HEK293 (cell line): ENCODE measurements at regions not wholly inside any gene's neighbourhood (a gene's known extent, or its start where the extent isn't known, plus 50 kb on each side); places are given as distances from the start of the nearest gene placed in this dataset.

Experiments
- CTCF ChIA-PET: fragments of 350-600 bp; formaldehyde crosslinking; extraction: SDS; loops from one replicate; lab custom pipeline; 2021; ENCODE audit warnings: antibody characterized with exemption; lab: Yijun Ruan, JAX
- POLR2A ChIA-PET: fragments of 300-600 bp; formaldehyde crosslinking; extraction: SDS; loops from one replicate; lab custom pipeline; 2020; ENCODE audit warnings: antibody characterized with exemption, inconsistent platforms; lab: Yijun Ruan, JAX
- H3K27ac ChIP-seq: fragments of 200-500 bp; sonication (Bioruptor generic); 2 replicates; pipeline ENCODE4 v1.5.1; 2014; ENCODE audit warnings: low read depth, low read length, control low read depth, inconsistent platforms; ENCODE audit errors: extremely low read depth
- H3K36me3 ChIP-seq, 2 experiments: fragments of 200-500 bp in 1 of 2; sonication (Bioruptor generic) in 1 of 2; 1 replicate in 1 of 2; 2 replicates in 1 of 2; pipeline ENCODE4 v1.5.1; 2014 to 2017; ENCODE audit warnings: inconsistent platforms in 2 of 2, low read length in 2 of 2; ENCODE audit not compliant: control insufficient read depth in 2 of 2, insufficient read depth in 1 of 2
- H3K4me1 ChIP-seq: fragments of 200-500 bp; sonication (Bioruptor generic); 2 replicates; pipeline ENCODE4 v1.5.1; 2014; ENCODE audit warnings: mild to moderate bottlenecking, low read length, inconsistent platforms; ENCODE audit not compliant: control insufficient read depth, insufficient read depth
- H3K4me3 ChIP-seq: 2 replicates; pipeline ENCODE4 v1.5.1; 2011; ENCODE audit warnings: low read depth, mild to moderate bottlenecking, control low read depth, low read length, moderate library complexity
- H3K9me3 ChIP-seq: fragments of 200-500 bp; sonication (Bioruptor generic); 2 replicates; pipeline ENCODE4 v1.5.1; 2014; ENCODE audit warnings: low read depth, low read length, inconsistent platforms; ENCODE audit not compliant: control insufficient read depth, insufficient read depth
- GFI1B ChIP-seq: fragments of 450-650 bp; formaldehyde crosslinking; IDR thresholded peaks from 2 replicates; pipeline ENCODE4 v1.5.1; 2016; ENCODE audit warnings: missing biosample characterization, missing genetic modification characterization
- PRDM10 ChIP-seq: fragments of 450-650 bp; formaldehyde crosslinking; IDR thresholded peaks from 2 replicates; pipeline ENCODE4 v1.5.1; 2016; ENCODE audit warnings: missing biosample characterization, missing genetic modification characterization
- PRDM6 ChIP-seq: fragments of 450-650 bp; formaldehyde crosslinking; IDR thresholded peaks from 2 replicates; pipeline ENCODE4 v1.5.1; 2017; ENCODE audit warnings: missing biosample characterization, missing genetic modification characterization
- SALL2 ChIP-seq: fragments of 450-650 bp; formaldehyde crosslinking; IDR thresholded peaks from 2 replicates; pipeline ENCODE4 v1.5.0; 2017; ENCODE audit warnings: missing biosample characterization, mild to moderate bottlenecking, missing genetic modification characterization, borderline replicate concordance
- ZBTB21 ChIP-seq: fragments of 450-650 bp; formaldehyde crosslinking; IDR thresholded peaks from 2 replicates; pipeline ENCODE4 v1.5.1; 2017; ENCODE audit warnings: missing biosample characterization, missing genetic modification characterization
- ZBTB6 ChIP-seq: fragments of 450-650 bp; formaldehyde crosslinking; IDR thresholded peaks from 2 replicates; pipeline ENCODE4 v1.5.1; 2017; ENCODE audit warnings: missing biosample characterization, missing genetic modification characterization
- ZBTB8A ChIP-seq: fragments of 450-650 bp; formaldehyde crosslinking; IDR thresholded peaks from 2 replicates; pipeline ENCODE4 v1.5.1; 2016; ENCODE audit warnings: missing biosample characterization, missing genetic modification characterization
- ZNF133 ChIP-seq: fragments of 450-650 bp; formaldehyde crosslinking; IDR thresholded peaks from 2 replicates; pipeline ENCODE4 v1.5.1; 2016; ENCODE audit warnings: missing biosample characterization, missing genetic modification characterization
- ZNF223 ChIP-seq: fragments of 450-650 bp; formaldehyde crosslinking; IDR thresholded peaks from 2 replicates; pipeline ENCODE4 v1.5.1; 2016; ENCODE audit warnings: missing biosample characterization, missing genetic modification characterization
- ZNF324 ChIP-seq: fragments of 450-650 bp; formaldehyde crosslinking; IDR thresholded peaks from 2 replicates; pipeline ENCODE4 v1.5.1; 2016; ENCODE audit warnings: missing biosample characterization, missing genetic modification characterization
- ZNF560 ChIP-seq: fragments of 450-650 bp; formaldehyde crosslinking; IDR thresholded peaks from 2 replicates; pipeline ENCODE4 v1.5.1; 2017; ENCODE audit warnings: missing biosample characterization, missing genetic modification characterization, borderline replicate concordance
- ZNF600 ChIP-seq: fragments of 450-650 bp; formaldehyde crosslinking; IDR thresholded peaks from 2 replicates; pipeline ENCODE4 v1.5.1; 2016; ENCODE audit warnings: missing biosample characterization, missing genetic modification characterization
- ZNF621 ChIP-seq: fragments of 450-650 bp; formaldehyde crosslinking; IDR thresholded peaks from 2 replicates; pipeline ENCODE4 v1.5.1; 2017; ENCODE audit warnings: missing biosample characterization, missing genetic modification characterization
- ZNF623 ChIP-seq: fragments of 450-650 bp; formaldehyde crosslinking; IDR thresholded peaks from 2 replicates; pipeline ENCODE4 v1.5.1; 2016; ENCODE audit warnings: missing biosample characterization, missing genetic modification characterization
- ZNF660 ChIP-seq: fragments of 450-650 bp; IDR thresholded peaks from 2 replicates; pipeline ENCODE4 v1.5.1; 2018; ENCODE audit warnings: missing biosample characterization, mild to moderate bottlenecking, missing genetic modification characterization
- ZNF701 ChIP-seq: fragments of 450-650 bp; formaldehyde crosslinking; IDR thresholded peaks from 2 replicates; pipeline ENCODE4 v1.5.1; 2016; ENCODE audit warnings: missing biosample characterization, missing genetic modification characterization
- ZNF768 ChIP-seq: fragments of 450-650 bp; formaldehyde crosslinking; IDR thresholded peaks from 2 replicates; pipeline ENCODE4 v1.5.1; 2018; ENCODE audit warnings: missing biosample characterization, mild to moderate bottlenecking, missing genetic modification characterization
- ZSCAN4 ChIP-seq: fragments of 450-650 bp; formaldehyde crosslinking; IDR thresholded peaks from 2 replicates; pipeline ENCODE4 v1.5.1; 2017; ENCODE audit warnings: missing biosample characterization, missing genetic modification characterization
- ZSCAN5A ChIP-seq: fragments of 450-650 bp; formaldehyde crosslinking; IDR thresholded peaks from 2 replicates; pipeline ENCODE4 v1.5.1; 2016; ENCODE audit warnings: missing biosample characterization, missing genetic modification characterization

DNA sequence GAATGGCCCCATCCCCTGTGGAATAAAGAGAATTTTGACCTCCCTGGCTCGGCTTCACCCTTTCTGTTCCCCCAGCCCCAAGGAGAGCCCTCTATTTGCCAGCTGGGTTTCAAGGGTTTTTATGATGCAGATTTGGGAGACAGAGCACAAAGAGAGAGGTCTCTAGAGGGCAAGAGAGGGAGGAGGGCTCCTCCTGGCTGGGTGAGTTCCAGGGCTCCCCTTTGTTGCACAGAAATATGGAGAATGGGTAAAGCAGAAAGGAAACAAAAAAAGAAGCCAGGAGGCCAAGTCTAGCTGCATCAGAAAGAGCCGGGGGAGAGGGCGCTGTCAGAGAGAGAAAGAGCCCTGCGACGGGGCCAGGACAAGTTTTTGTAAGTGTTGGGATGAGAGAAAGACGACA, 319.6 kb upstream of the RTL1 start:
- no peaks in the 10 kb centered on the region for H3K9me3 ChIP-seq
- no peak overlapping the region for H3K27ac ChIP-seq
- POLR2A ChIA-PET = no interaction called here
- H3K36me3 ChIP-seq = no peaks in the 10 kb centered on the region
- no peaks in the 10 kb centered on the region for H3K4me1 ChIP-seq
- CTCF ChIA-PET = no interaction called here
- H3K4me3 ChIP-seq = no peak overlapping the region
- TF ChIP-seq ZNF133 (no peak), ZBTB21 (no peak), ZNF560 (tag by site-specific recombination) (no peak), ZSCAN5A (tag by site-specific recombination) (no peak)

GRCh38 chr14:101223561-101224162, 320.1 kb upstream of the RTL1 start:
- POLR2A ChIA-PET = no interaction called here
- Histone ChIP-seq H3K4me3 (no peak overlapping the region), H3K36me3 (no peaks in the 10 kb centered on the region), H3K9me3 (no peaks in the 10 kb centered on the region), H3K4me1 (no peaks in the 10 kb centered on the region), H3K27ac (no peak overlapping the region)
- TF ChIP-seq ZNF623 (tag by site-specific recombination) (peak; percentile 55), ZNF768 (tag by site-specific recombination) (no peak)
- CTCF ChIA-PET = interaction anchor here (0.7 kb wide), 1 partner anchor 194 kb away, joined by 3 read pairs; no protein-coding TSS in a partner anchor

- ChIA-PET CTCF (interaction anchor here (0.7 kb wide), 1 partner anchor 193 kb away, joined by 3 read pairs; no protein-coding TSS in a partner anchor), POLR2A (no interaction called here)
- no peaks in the 10 kb centered on the region for H3K9me3 ChIP-seq
- no peaks in the 10 kb centered on the region for H3K36me3 ChIP-seq
- TF ChIP-seq PRDM10 (tag by site-specific recombination) (no peak), GFI1B (tag by site-specific recombination) (no peak), ZNF223 (tag by site-specific recombination) (no peak), ZNF621 (tag by site-specific recombination) (no peak), SALL2 (tag by site-specific recombination) (no peak), ZNF660 (tag by site-specific recombination) (no peak), PRDM6 (tag by site-specific recombination) (no peak), ZSCAN4 (tag by site-specific recombination) (no peak), ZNF324 (tag by site-specific recombination) (no peak), ZBTB8A (tag by site-specific recombination) (no peak), ZBTB6 (tag by site-specific recombination) (no peak), ZNF600 (tag by site-specific recombination) (no peak), ZNF701 (no peak)
- no peak overlapping the region for H3K4me3 ChIP-seq
- no peaks in the 10 kb centered on the region for H3K4me1 ChIP-seq
- H3K27ac ChIP-seq = no peak overlapping the region
Measured at GRCh38 chr14:101224356-101225156, 321.0 kb upstream of the RTL1 start.
